ENCODE measurements at regions not wholly inside any gene's neighbourhood (a gene's known extent, or its start where the extent isn't known, plus 50 kb on each side); places are given as distances from the start of the nearest gene placed in this dataset.
"Not testable (repeated sequence)": the region's sequence is repeated elsewhere in the genome, so short reads cannot be mapped to it uniquely, and the experiment has no call there.

DNA sequence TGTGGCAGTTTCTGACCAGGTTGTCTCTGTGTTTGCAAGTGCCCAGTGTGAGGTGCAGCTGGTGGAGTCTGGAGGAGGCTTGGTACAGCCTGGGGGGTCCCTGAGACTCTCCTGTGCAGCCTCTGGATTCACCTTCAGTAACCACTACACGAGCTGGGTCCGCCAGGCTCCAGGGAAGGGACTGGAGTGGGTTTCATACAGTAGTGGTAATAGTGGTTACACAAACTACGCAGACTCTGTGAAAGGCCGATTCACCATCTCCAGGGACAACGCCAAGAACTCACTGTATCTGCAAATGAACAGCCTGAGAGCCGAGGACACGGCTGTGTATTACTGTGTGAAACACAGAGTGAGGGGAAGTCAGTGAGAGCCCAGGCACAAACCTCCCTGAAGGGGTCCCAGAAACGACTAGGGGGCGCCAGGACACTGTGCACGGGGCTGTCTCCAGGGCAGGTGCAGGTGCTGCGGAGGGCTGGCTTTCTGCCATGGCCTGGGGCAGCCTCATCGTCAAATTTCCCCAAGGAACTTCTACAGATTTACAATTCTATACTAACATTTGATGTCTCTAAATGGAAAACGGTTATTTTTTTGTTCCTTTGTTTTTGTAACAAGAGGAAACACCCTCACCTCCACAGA lies 187.0 kb upstream of the TP53TG3D start:
- not testable (repeated sequence) for H3K4me1 Mint-ChIP-seq

DNA sequence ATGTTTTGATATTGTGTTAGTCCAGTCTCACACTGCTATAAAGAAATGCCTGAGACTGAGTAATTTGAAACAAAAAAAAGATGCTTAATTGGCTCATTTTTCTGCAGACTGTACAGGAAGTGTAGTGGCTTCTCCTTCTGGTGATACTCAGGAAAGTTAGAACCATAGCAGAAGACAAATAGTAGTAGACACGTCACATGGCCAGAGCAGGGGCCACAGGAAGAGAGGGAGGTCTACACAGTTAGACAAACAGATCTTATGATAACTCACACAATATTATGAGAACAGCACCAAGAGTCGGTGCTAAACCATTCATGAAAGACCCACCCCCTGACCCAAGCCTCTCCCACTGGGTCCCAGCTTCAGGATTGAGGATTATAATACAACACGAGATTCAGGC lies 181.5 kb upstream of the TP53TG3D start:
- not testable (repeated sequence) for H3K9me3 Mint-ChIP-seq

More for the DNA sequence above, 187.0 kb upstream of the TP53TG3D start:
- not testable (repeated sequence) for H3K4me3 Mint-ChIP-seq; DNase-seq (ENCODE audit: low spot score in 2 of 2); H3K27me3 Mint-ChIP-seq; H3K27ac Mint-ChIP-seq; ATAC-seq (ENCODE audit: low read depth); H3K9me3 Mint-ChIP-seq; H3K36me3 Mint-ChIP-seq

DNA sequence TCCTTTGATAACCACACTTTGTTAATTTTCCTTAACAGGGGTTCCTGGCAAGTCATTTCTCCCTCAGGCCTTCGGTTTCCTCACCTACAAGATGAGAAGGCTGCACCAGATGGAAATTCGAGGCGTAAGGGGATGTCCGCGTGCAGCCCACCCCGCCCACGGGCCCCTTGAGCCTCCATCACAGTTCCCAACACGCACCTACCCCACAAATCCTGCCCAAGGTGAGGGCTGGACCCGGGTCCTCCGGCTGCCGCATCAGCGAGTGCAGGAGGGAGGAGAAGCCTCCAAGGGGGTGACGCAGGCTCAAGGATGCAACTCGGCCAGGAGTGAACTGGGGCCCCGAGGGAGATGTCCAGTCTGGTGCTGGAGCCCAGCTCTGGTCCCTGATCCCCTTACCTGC lies 169.2 kb upstream of the TP53TG3D start:
- H3K36me3 Mint-ChIP-seq; DNase-seq (ENCODE audit: low spot score in 2 of 2); H3K27ac Mint-ChIP-seq; H3K9me3 Mint-ChIP-seq; ATAC-seq (ENCODE audit: low read depth); H3K4me1 Mint-ChIP-seq; H3K27me3 Mint-ChIP-seq: not testable (repeated sequence)
- peak overlapping the region; percentile 52 for H3K4me3 Mint-ChIP-seq

More for the DNA sequence above, 181.5 kb upstream of the TP53TG3D start:
- not testable (repeated sequence) for H3K4me1 Mint-ChIP-seq; H3K27ac Mint-ChIP-seq; DNase-seq (ENCODE audit: low spot score in 2 of 2); H3K36me3 Mint-ChIP-seq; ATAC-seq (ENCODE audit: low read depth); H3K27me3 Mint-ChIP-seq; H3K4me3 Mint-ChIP-seq

DNA sequence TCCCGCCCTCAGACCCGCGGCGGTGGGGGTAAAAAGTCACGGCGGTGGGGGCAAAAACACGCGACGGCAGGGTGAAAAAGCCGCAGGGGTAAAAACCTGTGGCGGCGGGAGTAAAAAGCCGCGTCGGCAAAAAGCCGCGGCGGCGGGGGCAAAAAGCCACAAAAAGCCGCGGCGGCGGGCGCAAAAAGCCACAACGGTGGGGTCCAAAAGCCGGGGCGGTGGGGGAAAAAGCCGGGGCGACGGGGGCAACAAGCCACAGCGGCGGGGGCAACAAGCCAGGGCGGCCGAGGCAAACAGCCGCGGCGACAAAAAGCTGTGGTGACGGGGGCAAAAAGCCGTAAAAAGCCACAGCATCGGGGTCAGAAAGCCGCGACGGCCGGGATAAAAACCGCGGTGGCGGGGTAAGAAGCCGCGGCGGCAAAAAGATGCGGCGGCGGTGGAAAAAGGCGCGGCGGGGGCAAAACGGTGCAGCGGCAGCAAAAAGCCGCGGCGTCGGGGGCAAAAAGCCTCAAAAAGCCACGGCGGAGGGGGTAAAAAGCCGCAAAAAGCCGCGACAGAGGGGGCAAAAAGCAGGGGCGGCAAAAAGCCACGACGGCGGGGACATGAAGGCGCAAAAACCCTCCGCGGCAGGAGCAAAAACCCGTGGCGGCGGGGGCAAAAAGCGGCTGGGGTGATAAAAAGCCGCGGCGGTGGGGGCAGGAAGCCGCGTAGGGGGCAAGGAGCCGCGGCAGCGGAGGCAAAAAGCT lies 168.3 kb upstream of the TP53TG3D start:
- not testable (repeated sequence) for H3K4me1 Mint-ChIP-seq, H3K27ac Mint-ChIP-seq, H3K36me3 Mint-ChIP-seq, H3K9me3 Mint-ChIP-seq, H3K27me3 Mint-ChIP-seq
- H3K4me3 Mint-ChIP-seq: peak overlapping the region; percentile 74
- ATAC-seq (ENCODE audit: low read depth) (peak; percentile 15), DNase-seq (ENCODE audit: low spot score in 2 of 2) (peak in 1 of 2 donors; percentile 12)

DNA sequence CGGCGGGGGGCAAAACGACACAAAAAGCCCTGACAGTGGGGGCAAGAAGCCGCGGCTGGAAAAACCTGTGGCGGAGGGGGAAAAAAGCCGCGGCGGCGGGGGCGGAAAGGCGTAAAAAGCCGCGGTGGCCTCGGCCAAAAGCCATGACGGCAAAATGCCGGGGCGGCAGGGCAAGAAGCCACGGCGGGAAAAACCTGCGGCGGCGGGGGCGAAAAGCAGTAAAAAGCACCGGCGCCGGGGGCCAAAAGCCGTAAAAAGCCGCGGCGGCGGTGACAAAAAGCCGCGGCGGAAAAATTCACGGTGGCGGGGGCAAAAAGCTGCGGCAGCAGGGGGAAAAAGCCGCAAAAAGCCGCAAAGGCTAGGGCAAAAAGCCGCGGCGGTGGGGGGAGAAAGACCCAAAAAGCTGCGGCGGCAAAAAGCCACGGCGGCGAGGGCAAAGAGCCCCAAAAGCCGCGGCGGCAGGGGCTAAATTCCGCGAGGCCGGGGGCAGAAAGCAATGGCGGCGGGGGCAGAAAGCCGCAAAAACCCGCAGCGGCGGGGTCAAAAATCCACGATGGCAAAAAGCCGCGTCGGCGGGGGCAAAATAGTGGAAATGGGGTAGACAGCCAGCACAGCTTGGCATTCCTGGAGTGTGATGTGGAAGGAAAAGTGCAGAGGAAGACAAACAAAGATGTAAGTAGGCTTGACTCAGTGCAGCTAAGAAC lies 167.5 kb upstream of the TP53TG3D start:
- not testable (repeated sequence) for H3K36me3 Mint-ChIP-seq, H3K4me1 Mint-ChIP-seq, H3K27me3 Mint-ChIP-seq, H3K27ac Mint-ChIP-seq, H3K9me3 Mint-ChIP-seq
- ATAC-seq (ENCODE audit: low read depth) (peak; percentile 39), DNase-seq (ENCODE audit: low spot score in 2 of 2) (peak in 1 of 2 donors; percentile 28)
- peak overlapping the region; percentile 74 for H3K4me3 Mint-ChIP-seq

DNA sequence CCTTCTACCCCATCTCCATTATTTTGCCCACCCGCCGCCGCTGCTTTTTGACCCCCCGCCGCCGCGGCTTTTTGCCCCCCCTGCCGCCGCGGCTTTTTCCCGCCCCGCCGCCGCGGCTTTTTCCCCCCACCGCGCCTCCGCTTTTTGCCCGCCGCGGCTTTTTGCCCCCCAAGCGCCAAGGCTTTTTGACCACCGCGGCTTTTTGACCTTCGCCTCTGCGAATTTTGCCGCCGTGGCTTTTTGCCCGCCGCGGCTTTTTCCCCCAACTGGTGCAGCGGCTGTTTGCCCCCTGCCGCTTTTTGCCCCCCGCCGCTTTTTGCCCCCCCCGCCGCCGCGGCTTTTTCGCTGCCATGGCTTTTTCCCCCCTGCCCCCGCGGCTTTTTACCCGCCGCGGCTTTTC lies 137.5 kb upstream of the TP53TG3D start:
- ATAC-seq (ENCODE audit: low read depth); H3K27ac Mint-ChIP-seq; H3K4me3 Mint-ChIP-seq; H3K9me3 Mint-ChIP-seq; H3K36me3 Mint-ChIP-seq; H3K4me1 Mint-ChIP-seq; H3K27me3 Mint-ChIP-seq: not testable (repeated sequence)
- peak in 1 of 2 donors; percentile 10 for DNase-seq (ENCODE audit: low spot score in 2 of 2)

DNA sequence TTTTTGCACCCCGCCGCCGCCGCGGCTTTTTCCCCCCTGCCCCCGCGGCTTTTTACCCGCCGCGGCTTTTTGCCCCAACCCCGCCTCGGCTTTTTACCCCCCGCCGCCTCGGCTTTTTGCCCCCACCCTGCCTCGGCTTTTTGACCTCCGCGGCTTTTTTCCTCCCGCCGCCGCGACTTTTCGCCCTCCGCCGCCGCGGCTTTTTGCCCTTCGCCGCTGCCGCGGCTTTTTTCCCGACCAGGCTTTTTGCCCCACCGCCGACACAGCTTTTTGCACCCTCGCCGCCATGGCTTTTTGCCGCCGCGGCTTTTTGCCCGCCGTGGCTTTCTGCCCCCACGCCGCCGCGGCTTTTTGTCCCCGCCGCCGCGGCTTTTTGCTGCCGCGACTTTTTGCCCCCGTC lies 137.0 kb upstream of the TP53TG3D start:
- H3K36me3 Mint-ChIP-seq: no peaks in the 10 kb centered on the region
- H3K4me1 Mint-ChIP-seq: no peaks in the 10 kb centered on the region
- H3K27me3 Mint-ChIP-seq: peaks cover 4% of the 10 kb centered on the region
- no peak for ATAC-seq (ENCODE audit: low read depth)
- no peaks in the 10 kb centered on the region for H3K9me3 Mint-ChIP-seq
- H3K27ac Mint-ChIP-seq: no peak overlapping the region
- H3K4me3 Mint-ChIP-seq: peak overlapping the region; percentile 80
- DNase-seq (ENCODE audit: low spot score in 2 of 2): peak in 1 of 2 donors; percentile 15

DNA sequence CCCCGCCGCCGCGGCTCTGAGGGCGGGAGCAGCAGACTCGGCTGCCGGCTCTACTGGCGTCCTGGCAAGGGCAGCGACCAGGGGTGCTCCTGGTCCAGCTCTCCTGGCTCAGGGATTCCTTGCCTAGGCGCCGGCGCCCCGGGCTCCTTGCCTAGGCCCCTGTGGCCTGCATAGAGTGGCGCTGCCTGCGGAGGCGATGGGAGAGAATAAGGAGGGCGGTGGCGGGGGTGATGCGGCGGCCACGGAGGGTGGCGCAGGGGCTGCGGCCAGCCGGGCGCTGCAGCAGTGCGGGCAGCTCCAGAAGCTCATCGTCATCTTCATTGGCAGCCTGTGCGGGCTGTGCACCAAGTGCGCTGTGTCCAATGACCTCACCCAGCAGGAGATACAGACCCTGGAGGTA lies 136.6 kb upstream of the TP53TG3D start:
- not testable (repeated sequence) for H3K9me3 Mint-ChIP-seq; H3K27ac Mint-ChIP-seq; H3K4me1 Mint-ChIP-seq; DNase-seq (ENCODE audit: low spot score in 2 of 2); H3K27me3 Mint-ChIP-seq; ATAC-seq (ENCODE audit: low read depth); H3K36me3 Mint-ChIP-seq
- peak overlapping the region; percentile 80 for H3K4me3 Mint-ChIP-seq

DNA sequence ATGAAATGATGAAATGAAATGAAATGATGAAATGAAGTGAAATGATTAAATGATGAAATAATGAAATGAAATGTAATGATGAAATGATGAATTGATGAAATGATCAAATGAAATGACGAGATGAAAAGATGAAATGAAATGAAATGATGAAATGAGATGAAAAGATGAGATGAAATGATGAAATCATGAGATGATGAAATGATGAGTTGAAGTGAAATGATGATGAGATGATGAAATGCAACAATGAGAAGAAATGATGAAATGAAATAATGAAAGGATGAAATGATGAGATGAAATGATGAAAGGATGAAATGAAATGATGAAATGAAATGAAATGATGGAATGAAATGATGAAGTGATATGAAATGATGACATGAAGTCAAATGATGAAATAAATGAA lies 132.7 kb upstream of the TP53TG3D start:
- not testable (repeated sequence) for H3K9me3 Mint-ChIP-seq; DNase-seq (ENCODE audit: low spot score in 2 of 2); H3K4me1 Mint-ChIP-seq; ATAC-seq (ENCODE audit: low read depth); H3K4me3 Mint-ChIP-seq; H3K36me3 Mint-ChIP-seq; H3K27me3 Mint-ChIP-seq; H3K27ac Mint-ChIP-seq

DNA sequence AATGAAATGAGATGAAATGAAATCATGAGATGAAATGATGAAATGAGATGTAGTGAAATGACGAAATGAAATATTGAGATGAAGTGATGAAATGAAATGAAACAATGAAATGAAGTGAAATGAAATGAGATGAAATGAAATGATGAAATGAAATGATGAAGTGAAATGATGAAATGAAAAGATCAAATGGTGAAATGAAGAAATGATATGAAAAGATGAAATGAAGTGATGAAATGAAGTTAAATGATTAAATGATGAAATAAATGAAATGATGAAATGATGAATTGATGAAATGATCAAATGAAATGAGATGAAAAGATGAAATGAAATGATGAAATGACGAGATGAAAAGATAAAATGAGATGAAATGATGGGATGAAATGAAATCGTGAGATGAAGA lies 132.3 kb upstream of the TP53TG3D start:
- not testable (repeated sequence) for H3K4me1 Mint-ChIP-seq; H3K27me3 Mint-ChIP-seq; H3K9me3 Mint-ChIP-seq; H3K4me3 Mint-ChIP-seq; H3K36me3 Mint-ChIP-seq; ATAC-seq (ENCODE audit: low read depth); H3K27ac Mint-ChIP-seq; DNase-seq (ENCODE audit: low spot score in 2 of 2)

DNA sequence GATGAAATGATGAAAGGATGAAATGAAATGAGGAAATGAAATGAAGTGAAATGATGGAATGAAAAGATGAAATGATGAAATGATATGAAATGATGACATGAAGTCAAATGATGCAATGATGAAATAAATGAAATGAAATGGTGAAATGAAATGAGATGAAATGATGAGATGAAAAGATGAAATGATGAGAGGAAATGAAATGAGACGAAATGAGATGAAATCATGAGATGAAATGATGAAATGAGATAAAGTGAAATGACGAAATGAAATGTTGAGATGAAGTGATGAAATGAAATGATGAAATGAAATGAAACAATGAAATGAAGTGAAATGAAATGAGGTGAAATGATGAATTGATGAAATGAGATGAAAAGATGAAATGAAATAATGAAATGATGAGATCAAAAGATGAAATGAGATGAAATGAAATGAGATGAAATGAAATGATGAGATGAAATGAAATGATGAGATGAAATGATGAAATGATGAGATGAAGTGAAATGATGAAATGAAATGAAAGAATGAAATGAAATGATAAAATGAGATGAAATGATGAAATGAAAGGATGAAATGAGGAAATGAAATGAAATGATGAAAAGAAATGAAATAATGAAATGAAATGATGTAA lies 131.7 kb upstream of the TP53TG3D start:
- H3K9me3 Mint-ChIP-seq; H3K36me3 Mint-ChIP-seq; ATAC-seq (ENCODE audit: low read depth): not testable (repeated sequence)

DNA sequence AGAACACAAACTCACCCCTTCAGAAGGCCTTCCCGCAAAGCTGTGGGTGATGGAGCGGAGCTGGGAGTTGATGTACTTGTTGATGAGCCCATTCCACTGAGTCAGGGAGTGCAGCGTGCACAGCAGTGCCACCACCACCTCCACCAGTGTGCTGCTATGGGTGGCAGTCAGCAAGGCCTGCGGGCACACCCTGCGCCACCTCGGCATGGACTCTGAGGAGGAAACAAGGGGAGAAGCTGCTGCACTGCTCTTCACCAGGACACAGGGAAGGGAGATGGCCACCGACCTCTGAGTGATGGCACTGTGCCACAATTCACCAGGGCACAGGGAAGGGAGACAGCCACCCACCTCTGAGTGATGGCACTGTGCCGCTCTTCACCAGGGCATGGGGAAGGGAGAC lies 100.7 kb upstream of the TP53TG3D start:
- not testable (repeated sequence) for H3K27ac Mint-ChIP-seq; ATAC-seq (ENCODE audit: low read depth); H3K4me3 Mint-ChIP-seq; H3K4me1 Mint-ChIP-seq; H3K9me3 Mint-ChIP-seq; H3K27me3 Mint-ChIP-seq; DNase-seq (ENCODE audit: low spot score in 2 of 2); H3K36me3 Mint-ChIP-seq

More for the DNA sequence above, 131.7 kb upstream of the TP53TG3D start:
- not testable (repeated sequence) for H3K4me3 Mint-ChIP-seq; H3K27ac Mint-ChIP-seq; DNase-seq (ENCODE audit: low spot score in 2 of 2); H3K4me1 Mint-ChIP-seq; H3K27me3 Mint-ChIP-seq

DNA sequence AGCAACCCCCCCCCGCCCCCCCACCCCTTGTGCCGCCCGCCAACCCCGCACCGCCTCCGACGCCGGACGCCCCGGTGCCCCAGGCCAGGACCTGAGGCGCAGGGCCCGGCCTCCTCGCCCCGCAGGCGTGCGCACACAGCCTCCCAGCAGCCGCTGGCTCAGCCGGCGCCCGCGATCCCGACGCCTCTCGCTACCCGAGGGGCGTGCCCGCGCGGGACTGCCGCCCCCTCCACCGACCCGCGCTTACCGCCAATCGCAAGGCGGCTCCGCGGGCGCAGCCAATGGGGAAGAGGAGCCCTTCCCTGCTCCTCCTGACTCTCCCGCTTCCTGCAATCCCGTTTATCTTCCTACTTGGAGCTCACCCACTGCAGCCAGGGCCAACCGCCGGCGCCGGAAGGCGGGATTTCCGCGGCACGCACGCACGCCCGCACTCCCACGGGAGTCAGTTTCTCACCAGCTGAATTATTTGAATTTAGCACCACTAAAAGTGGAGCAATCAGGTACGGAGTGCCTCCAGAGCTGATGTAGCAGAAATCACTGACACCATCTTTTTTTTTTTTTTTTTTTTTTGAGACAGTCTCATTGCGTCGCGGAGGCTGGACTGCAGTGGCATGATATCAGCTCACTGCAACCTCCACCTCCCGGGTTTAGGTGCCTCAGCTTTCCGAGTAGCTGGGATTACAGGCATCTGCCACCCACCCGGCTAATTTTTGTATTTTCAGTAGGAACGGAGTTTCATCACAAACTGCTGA lies 65.0 kb upstream of the TP53TG3D start:
- H3K27me3 Mint-ChIP-seq; H3K4me1 Mint-ChIP-seq; H3K27ac Mint-ChIP-seq; DNase-seq (ENCODE audit: low spot score in 2 of 2); H3K4me3 Mint-ChIP-seq; H3K9me3 Mint-ChIP-seq; H3K36me3 Mint-ChIP-seq: not testable (repeated sequence)
- peak; percentile 78 for ATAC-seq (ENCODE audit: low read depth)

Measured in memory B cell (primary cell).